HG03097 (cell line): ENCODE measurements at regions not wholly inside any gene's neighbourhood (a gene's known extent, or its start where the extent isn't known, plus 50 kb on each side); places are given as distances from the start of the nearest gene placed in this dataset.
"Not testable (repeated sequence)": the region's sequence is repeated elsewhere in the genome, so short reads cannot be mapped to it uniquely, and the experiment has no call there.

Experiments
- ATAC-seq: cut with Tn5 transposase; IDR thresholded peaks from one replicate; pipeline ENCODE4 v1.9.1; 2021; ENCODE audit not compliant: unreplicated experiment, low FRiP score

DNA sequence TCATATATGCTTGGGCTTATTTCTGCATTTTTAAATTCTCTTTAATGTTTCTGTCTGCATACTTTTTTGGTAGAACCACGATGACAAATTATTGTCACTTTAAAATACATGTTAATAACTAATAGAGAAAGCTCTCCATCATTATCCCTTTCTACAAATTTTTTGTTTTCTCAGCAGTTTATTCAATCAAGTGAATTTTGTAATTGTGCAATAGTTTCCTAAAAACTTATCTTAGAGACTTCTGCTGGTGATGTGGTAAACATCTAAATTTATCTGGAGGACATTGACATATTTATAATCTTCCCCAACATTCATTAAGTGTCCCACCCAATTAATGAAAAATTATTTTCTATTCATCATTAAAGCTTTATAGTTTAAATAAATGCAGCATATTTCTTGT, 215.3 kb downstream of the MEX3B start:
- no peak for ATAC-seq

DNA sequence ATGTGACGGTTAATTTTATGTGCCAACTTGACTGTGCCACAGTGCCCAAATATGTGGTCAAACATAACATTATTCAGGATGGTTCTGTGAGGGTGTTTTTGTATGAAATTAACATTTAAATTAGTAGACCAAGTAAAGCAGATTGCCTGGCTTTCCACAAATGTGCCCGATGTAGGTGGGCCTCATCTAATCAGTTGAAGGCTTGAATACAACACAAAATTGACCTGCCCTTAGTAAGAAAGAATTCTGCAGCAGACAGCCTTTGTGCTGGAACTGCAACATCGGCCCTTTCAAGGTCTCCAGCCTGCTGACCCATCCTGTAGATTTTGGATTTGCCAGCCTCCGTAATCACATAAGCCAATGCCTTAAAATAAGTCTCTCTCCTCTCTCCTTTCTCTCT, 215.9 kb downstream of the MEX3B start:
- ATAC-seq = no peak

DNA sequence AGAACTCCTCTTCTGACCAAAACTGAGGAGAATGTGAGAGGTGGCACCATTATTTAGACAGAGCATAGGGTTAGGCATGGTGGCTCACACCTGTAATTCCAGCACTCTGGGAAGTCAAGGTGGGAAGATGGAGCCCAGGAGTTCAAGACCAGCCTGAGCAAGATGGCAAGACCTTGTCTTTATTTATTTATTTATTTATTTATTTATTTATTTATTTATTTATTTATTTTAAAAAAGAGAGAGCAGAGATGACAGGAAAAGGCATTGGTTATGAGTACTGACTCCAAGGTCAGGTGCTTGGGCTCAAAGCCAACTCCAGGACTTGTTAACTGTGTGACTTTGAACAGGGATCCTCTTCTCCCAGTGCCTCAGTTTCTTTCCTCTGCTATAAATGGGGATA, 217.7 kb downstream of the MEX3B start:
- ATAC-seq = no peak

DNA sequence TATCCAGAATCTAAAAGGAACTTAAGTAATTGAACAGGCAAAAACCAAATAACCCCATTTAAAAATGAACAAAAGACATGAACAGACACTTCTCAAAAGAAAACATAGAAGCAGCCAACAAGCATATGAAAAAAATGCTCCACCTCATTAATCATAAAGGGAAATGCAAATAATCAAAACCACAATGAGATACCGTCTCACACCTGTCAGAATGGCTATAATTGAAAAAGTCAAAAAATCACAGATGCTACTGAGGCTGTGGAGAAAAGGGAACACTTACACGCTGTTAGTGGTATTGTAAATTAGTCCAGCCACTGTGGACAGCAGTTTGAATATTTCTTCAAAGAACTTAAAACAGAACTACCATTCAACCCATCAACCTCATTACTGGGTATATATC, 220.7 kb downstream of the MEX3B start:
- ATAC-seq = no peak

DNA sequence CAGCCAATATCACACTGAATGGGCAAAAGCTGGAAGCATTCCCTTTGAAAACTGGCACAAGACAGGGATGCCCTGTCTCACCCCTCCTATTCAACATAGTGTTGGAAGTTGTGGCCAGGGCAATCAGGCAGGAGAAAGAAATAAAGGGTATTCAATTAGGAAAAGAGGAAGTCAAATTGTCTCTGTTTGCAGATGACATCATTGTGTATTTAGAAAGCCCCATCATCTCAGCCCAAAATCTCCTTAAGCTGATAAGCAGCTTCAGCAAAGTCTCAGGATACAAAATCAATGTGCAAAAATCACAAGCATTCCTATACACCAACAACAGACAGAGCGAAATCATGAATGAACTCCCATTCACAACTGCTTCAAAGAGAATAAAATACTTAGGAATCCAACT, 223.2 kb downstream of the MEX3B start:
- ATAC-seq = not testable (repeated sequence)

DNA sequence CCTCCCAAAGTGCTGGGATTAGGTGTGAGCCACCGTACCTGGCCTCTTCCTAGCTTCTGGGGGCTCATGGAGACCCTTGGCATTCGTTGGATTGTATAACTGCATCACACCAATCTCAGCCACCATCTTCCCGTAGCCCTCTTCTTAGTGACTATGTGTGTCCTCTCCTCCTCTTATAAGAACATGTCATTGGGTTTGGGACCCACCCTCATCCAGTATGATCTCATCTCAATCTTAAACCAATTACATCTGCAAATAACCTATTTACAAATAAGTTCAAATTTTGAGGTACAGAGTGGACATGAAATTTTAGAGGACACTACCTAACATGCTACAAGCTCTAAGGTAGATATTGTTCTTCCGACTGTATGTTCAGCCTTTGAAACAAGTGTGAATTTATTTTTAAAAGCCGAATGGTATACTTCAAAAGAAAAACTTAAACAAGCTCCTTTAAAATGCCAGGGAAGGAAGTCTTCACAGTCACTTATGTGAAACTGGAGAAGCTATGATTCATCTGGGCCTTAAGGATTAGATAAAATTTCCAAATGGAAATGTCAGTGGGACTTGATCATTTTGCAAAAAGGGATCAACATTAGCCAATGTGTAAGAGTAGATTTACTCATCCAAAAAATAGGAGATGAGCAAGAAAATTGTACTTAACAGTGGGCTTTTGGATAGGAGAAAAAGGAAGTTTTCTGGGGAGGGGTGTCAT, 225.7 kb downstream of the MEX3B start:
- no peak for ATAC-seq

DNA sequence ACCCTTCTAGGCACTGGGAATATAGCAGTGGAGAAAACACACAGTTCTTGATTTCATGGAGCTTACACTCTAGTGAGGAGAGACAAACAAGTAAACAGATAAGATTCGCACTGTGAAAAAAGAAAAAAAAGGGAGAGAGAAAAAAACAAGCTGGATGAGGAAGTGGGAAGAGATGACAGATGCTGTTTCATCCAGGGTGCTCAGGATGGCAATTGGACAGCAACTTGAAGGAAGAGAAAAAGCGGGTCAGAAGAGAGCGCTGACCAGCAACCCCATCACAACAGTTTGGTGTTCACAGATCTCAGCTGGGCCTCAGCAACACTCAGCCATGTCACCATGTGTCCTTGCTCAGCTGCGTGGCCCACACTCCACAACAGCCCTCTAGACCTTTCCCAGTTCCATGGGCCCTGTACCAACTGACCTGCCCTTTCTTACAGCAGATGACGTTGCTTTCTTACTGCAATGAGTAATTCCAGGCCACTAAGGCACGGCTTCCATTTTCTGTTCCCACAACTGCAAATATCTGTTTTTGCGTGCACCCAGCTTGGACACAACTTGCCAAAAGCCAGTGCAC, 230.8 kb downstream of the MEX3B start:
- no peak for ATAC-seq

DNA sequence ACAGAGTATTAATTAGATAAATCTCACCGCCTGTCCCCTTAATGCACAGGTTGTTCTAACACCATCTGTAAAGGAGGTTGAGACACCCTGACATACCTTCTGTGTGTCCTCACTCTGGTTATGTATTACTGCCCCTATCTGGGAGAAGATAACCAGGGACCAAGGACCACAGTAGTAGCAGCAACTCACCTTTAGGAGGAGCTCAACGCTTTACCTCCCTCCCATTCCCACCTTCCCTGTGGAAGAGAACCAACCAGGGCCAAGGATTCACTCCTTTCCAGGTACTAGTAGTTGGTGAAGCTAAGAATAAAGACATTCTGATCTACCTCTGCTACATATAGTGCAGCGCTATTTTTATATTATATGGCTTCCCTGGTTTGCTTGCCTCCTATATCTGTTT, 232.6 kb downstream of the MEX3B start:
- no peak for ATAC-seq

DNA sequence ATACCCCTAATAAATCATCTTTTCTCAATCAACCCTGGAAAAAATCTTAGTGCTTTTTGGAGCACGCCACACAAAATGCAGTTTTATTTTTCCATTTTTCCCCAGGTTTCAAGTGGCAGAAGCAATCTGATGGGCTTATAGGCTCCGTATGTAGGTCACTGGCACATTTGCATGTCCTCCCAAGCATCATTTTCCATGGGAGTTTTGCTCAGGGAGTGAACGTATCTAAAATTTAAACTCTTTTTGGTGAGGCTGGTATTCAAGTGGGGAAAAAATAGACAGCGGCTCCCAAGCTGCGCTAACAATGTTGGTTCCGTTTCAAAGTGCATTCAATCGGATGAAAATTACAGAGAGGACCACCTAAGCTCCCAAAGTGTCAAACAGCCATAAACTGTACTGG, 233.4 kb downstream of the MEX3B start:
- no peak for ATAC-seq

DNA sequence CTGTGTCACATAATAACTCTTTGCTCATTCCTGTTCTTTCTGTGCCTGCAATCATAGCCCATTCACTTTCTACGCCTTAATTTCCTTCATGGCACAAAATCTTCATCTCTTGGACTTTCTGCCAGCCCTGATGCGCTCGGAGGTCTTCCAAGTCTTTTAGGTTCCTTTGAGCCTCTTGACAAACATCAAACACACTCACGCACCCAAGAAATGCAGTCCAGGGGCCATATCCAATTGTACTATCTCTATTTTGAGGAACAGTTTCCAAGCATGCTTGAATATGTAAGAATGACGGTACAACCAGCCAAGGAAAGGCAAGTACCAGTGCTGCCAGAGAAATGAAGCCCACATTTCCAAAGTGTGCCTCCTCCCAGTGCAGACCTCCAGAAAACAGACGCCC, 234.1 kb downstream of the MEX3B start:
- ATAC-seq = no peak

DNA sequence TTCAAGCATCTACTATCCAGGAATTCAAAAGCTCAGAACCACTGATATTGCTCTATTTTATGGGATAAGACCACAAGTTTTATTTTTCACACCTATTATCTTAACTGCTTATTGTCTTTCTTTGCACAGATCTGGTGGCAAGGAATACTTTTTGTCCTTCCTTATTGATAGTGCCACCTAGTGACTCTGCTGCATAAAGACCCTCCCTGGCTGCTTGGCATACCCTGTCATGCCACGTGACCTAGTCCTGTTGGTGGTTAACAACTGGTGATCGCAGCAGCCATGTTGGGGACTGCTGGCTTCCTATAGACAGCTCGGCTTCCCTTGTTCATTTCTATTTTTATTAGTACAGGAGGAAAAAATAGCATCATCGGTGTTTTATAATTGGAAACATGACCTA, 236.3 kb downstream of the MEX3B start:
- ATAC-seq = no peak

DNA sequence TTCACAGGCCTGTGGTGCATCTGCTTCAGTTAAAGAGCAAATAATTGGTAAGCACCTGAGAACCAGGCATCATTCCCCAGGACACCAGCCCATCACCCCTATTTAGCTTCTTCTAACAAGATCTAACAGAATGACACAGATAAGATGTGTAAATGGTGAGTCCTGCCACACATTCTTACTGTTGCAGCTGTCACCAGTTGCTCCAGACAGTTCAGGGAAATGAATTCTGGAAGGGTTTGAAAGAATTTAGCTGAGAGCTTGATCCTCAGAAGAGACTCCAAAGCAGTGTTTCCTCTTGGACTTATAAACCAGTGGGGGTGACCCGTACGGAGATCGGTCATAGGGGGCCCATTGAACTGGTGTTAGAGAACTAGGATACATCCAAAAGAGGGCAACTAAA, 238.0 kb downstream of the MEX3B start:
- ATAC-seq = no peak

DNA sequence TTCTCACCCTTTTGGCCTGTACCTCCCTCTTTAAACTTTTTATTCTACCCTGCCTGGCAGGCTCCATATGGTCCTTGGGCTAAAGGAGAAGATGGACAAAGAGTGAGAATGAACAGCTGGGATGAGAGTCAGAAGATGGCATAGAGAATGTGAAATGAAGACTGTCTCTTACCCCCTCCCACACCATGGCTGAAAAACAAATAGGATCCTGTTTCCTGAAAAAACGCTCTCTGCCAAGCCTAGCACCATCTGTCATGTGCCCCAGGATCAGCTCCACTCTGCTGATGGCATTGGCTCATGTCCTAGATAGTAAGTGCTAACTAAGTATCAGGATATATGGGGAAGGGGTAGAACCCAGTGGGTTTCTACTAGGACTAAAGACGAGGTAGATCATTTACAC, 238.6 kb downstream of the MEX3B start:
- ATAC-seq = no peak

DNA sequence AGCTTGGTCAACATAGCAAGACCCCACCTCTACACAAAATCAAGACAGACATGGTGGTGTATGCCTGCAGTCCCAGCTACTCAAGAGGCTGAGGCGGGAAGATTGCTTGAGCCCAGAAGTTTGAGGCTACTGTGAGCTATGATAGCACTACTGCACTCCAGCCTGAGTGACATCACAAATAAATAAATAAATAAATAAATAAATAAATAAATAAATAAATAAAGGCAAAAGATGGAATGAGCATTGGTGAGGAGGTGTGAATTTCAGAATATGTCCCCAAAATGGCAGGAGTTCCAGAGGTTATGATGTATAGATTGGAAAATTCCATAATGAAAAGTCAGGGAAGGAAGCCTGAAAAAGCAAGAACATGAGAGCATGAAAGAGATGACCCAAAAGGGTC, 249.9 kb downstream of the MEX3B start:
- ATAC-seq = no peak

DNA sequence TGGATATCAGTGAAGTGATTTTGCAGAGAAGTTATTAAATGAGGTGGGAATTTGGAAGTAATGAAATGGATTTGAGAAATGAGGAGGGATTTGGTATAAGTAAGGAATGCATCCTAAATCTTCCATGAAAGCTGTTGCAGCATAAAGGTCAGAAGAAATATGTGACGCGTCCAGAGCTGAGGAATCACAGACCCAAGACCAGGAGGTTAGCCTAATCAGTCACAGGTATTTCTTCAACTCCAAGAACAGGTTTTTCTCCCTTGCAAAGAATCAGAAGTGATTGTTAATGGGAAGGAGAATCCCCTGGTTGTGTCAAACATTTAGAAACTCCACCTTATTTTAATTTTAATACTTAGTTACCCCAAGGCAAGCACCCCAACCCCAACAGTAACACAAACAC, 253.2 kb downstream of the MEX3B start:
- ATAC-seq = no peak

DNA sequence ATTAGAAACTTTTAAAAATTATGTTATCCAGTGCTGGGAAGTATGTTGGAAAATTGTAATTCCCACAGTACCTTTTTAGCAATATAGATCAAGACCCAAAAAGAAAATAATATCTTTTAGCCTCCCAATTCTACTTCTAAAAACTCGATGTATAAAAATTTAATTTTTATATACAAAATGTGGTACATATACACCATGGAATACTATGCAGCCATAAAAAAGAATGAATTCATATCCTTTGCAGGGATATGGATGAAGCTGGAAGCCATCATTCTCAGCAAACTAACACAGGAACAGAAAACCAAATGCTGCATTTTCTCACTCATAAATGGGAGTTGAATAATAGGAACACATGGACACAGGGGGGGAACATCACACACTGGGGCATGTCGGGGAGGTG, 254.5 kb downstream of the MEX3B start:
- ATAC-seq = not testable (repeated sequence)

DNA sequence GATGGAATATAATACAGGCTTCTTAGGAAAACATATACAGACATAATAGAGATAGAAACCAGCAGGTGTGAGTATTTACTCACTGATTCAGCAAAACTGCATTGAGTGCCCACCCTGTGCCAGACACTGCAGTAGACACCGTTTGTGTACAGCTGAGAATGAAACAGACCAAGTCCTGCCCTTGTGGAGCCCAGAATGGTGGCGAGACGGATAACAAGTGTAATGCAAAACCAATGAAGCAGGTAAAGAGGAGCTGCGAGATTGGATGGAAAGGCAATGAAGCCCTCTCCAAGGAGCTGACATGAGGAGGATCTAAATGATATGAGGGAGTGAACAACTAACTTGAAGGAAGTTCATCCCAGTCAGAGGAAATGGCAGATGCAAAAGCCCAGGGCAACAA, 256.4 kb downstream of the MEX3B start:
- no peak for ATAC-seq

DNA sequence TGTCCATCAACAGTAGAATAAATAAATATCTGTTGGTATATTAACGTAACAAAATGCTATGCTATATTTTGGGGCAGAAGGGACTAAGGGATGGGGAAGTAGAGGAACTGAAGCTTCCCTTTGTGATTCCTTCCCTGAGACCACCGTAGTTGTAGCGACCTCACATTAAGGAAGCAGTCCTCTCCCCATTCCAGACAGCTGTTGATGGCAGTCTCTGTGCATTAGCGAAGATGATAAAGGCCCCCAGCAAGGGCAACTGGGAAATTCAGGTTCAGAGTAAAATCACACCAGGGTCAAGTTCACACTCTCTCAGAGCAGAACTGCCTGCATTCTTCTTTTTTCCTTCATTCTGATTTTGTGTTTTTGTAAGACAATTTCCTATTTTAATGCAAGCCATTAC, 259.0 kb downstream of the MEX3B start:
- ATAC-seq = no peak

DNA sequence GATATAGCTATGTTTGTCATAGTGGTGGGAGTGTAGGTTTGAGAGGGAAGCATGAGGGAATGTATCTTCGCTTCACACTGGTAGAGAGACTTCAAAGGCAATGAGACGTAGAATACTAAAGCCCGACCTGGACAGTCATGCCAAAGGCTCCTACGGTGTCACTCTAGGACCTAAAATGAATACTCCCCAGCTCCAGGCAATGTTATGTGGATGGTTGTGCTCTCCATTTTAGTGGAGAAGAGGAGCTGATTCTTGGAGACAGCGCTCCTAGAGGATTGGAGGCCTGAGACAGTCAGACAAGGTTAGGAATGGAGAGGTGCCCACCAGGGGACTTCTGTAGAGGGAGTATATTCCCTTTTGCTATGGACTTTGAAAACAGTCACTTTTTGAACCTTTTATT, 260.1 kb downstream of the MEX3B start:
- ATAC-seq = no peak

DNA sequence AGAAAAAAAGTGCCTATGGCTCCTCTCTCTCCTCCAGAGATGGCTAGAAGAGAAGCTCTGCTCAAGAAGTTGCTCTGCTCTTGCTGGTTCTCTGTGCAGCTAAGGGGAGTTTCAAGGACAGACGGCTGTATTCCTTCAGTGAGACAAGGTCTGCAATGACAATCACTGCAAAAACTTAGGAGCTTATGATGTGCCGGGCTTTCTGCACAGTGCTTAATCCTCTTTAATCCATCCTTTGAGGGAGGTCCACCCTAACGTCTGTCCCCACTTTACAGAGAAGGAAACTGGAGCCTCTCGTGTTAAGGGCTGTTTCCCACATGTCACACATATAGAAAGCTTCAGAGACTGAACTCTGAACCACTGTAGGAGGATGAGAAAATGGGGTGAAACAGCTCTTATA, 260.6 kb downstream of the MEX3B start:
- ATAC-seq = no peak

DNA sequence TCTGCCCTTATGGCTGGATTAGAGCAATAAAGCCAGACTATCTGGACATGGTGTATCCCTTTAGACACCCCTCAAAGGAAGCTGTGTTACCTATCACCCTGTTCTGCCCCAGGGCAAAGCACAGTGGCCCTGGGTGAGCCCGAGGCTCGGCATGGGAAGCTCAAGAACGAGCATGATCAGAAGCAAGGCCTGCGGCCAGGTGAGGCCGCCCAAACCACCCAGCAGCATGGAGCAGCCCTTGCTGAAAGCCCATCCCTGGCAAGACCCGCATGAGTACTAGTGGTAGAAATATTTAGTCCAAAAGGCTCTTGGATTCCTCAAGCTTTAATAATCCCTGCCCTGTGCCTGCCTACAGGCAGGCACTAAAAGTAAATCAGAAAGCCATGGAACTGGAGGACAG, 261.1 kb downstream of the MEX3B start:
- ATAC-seq = no peak

DNA sequence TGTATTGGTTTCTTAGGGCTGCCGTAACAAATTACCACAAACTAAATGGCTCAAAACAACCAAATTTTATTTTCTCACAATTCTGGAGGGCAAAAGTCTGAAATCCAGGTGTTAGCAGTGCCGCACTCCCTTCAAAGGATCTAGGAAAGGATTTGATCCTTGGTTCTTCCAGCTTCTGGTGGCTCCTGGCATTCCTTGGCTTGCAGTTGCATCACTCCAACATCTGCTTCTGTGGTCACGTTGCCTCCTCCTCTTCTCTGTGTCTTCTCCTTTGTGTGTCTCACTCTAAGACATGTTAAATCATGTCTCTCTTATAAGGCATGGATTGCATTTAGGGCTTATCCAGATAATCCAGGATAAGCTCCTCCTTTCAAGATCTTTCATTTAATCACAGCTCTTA, 262.2 kb downstream of the MEX3B start:
- ATAC-seq = no peak

DNA sequence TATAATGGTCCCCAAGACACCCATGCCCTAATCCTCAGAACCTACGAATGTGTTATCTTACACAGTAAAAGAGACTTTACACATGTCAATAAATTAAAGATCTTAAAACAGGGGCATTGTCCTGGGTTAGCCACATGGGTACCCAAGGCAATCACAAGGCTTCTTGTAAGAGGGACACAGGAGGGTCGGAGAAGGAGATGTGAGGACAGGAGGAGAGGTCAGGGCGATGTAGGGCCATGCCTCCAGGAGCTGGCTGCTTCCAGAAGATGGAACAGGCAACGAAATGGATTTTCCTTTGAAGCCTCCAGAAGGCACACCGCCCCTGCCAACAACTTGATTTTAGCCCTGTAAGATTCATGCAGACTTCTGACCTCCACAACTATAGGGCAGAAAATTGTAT, 262.7 kb downstream of the MEX3B start:
- no peak for ATAC-seq
